ENCODE measurements at regions not wholly inside any gene's neighbourhood (a gene's known extent, or its start where the extent isn't known, plus 50 kb on each side); places are given as distances from the start of the nearest gene placed in this dataset.

DNA sequence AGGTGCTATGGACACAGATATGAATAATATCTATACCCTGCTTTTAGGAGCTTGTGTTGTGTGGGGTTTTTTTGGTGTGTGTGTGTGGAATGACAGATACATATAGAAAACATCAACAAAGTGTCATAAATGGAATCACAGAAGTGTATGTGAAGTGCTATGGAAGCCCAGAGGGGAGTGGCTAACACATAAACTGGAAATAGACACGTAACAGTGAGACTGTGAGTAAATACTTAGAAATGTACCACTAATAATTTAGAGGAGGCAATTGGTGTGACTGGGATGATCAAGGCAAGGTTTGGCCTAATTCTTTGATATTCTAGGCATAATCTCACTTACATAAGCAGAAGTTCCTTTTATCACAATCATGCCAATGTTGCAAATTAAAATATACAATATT is 169.3 kb upstream of the TENM4 start:
- TF ChIP-seq PKNOX1 (IDR thresholded peaks at IDR 0.05) (no peak), BHLHE40 (IDR thresholded peaks at IDR 0.05; ENCODE audit: borderline replicate concordance) (no peak), FOXM1 (IDR thresholded peaks at IDR 0.05; ENCODE audit: borderline replicate concordance) (no peak), FOXA1 (IDR thresholded peaks at IDR 0.05) (no peak), FOXK2 (IDR thresholded peaks at IDR 0.05) (no peak), ELF4 (IDR thresholded peaks at IDR 0.05) (no peak)
